Hepatic stellate cell (primary cell): ENCODE measurements at regions not wholly inside any gene's neighbourhood (a gene's known extent, or its start where the extent isn't known, plus 50 kb on each side); places are given as distances from the start of the nearest gene placed in this dataset.
A peak's percentile ranks its signal among the peaks of the same experiment; 100 is the strongest.

ENCODE experiments used
- DNase-seq: peaks from one replicate; pipeline ENCODE4 v3.0.0; 2011; ENCODE audit warnings: low spot score

- peak; percentile 0 for DNase-seq
Observed at GRCh38 chr9:117860849-117861248, 156.6 kb downstream of the TLR4 start.

GRCh38 chr9:117864385-117865057 lies 160.3 kb downstream of the TLR4 start:
- no peak for DNase-seq

- DNase-seq = no peak
Observed at GRCh38 chr9:117868594-117868993, 164.4 kb downstream of the TLR4 start.

GRCh38 chr9:117869287-117869686 lies 165.1 kb downstream of the TLR4 start:
- no peak for DNase-seq

GRCh38 chr9:117869712-117870111 lies 165.5 kb downstream of the TLR4 start:
- DNase-seq = no peak

- DNase-seq = no peak
Observed at GRCh38 chr9:117873664-117874063, 169.5 kb downstream of the TLR4 start.

- DNase-seq = no peak
Observed at GRCh38 chr9:117875886-117876285, 171.7 kb downstream of the TLR4 start.

- DNase-seq = no peak
Observed at GRCh38 chr9:117882171-117882570, 178.0 kb downstream of the TLR4 start.

- no peak for DNase-seq
Observed at GRCh38 chr9:117886616-117887015, 182.4 kb downstream of the TLR4 start.

- no peak for DNase-seq
Observed at GRCh38 chr9:117887383-117887782, 183.2 kb downstream of the TLR4 start.

GRCh38 chr9:117887941-117888340 lies 183.7 kb downstream of the TLR4 start:
- DNase-seq = no peak

GRCh38 chr9:117903453-117903852 lies 199.2 kb downstream of the TLR4 start:
- DNase-seq = no peak

GRCh38 chr9:117906763-117907162 lies 202.6 kb downstream of the TLR4 start:
- no peak for DNase-seq

GRCh38 chr9:117907420-117907819 lies 203.2 kb downstream of the TLR4 start:
- DNase-seq = no peak

GRCh38 chr9:117916291-117916690 lies 212.1 kb downstream of the TLR4 start:
- no peak for DNase-seq

GRCh38 chr9:117917873-117918272 lies 213.7 kb downstream of the TLR4 start:
- no peak for DNase-seq

- DNase-seq = no peak
Observed at GRCh38 chr9:117919538-117919937, 215.3 kb downstream of the TLR4 start.

- no peak for DNase-seq
Observed at GRCh38 chr9:117926031-117926658, 221.9 kb downstream of the TLR4 start.

- no peak for DNase-seq
Observed at GRCh38 chr9:117927354-117927753, 223.2 kb downstream of the TLR4 start.

- no peak for DNase-seq
Observed at GRCh38 chr9:117929868-117930267, 225.7 kb downstream of the TLR4 start.

GRCh38 chr9:117932585-117932984 lies 228.4 kb downstream of the TLR4 start:
- DNase-seq = no peak

- no peak for DNase-seq
Observed at GRCh38 chr9:117936185-117937130, 232.3 kb downstream of the TLR4 start.

- DNase-seq = no peak
Observed at GRCh38 chr9:117938086-117938485, 233.9 kb downstream of the TLR4 start.
